ENCODE measurements at regions not wholly inside any gene's neighbourhood (a gene's known extent, or its start where the extent isn't known, plus 50 kb on each side); places are given as distances from the start of the nearest gene placed in this dataset.
"Not testable (repeated sequence)": the region's sequence is repeated elsewhere in the genome, so short reads cannot be mapped to it uniquely, and the experiment has no call there.

GRCh38 chrX:82742351-82742750, 765.7 kb upstream of the POU3F4 start:
- Mint-ChIP-seq H3K4me1 (ENCODE audit: unreplicated experiment) (no peaks in the 10 kb centered on the region), H3K9me3 (ENCODE audit: unreplicated experiment) (no peaks in the 10 kb centered on the region), H3K27ac (ENCODE audit: unreplicated experiment) (no peak overlapping the region), H3K27me3 (ENCODE audit: unreplicated experiment) (no peaks in the 10 kb centered on the region), H3K36me3 (ENCODE audit: low read depth, unreplicated experiment) (no peaks in the 10 kb centered on the region), H3K4me3 (ENCODE audit: unreplicated experiment) (no peak overlapping the region)
- no peak for TF ChIP-seq CTCF (IDR thresholded peaks at IDR 0.05; ENCODE audit: unreplicated experiment)
- DNase-seq (ENCODE audit: low spot score), result no peak

- not testable (repeated sequence) for DNase-seq (ENCODE audit: low spot score); H3K4me1 Mint-ChIP-seq (ENCODE audit: unreplicated experiment); H3K36me3 Mint-ChIP-seq (ENCODE audit: low read depth, unreplicated experiment); H3K27ac Mint-ChIP-seq (ENCODE audit: unreplicated experiment); H3K9me3 Mint-ChIP-seq (ENCODE audit: unreplicated experiment); H3K4me3 Mint-ChIP-seq (ENCODE audit: unreplicated experiment); H3K27me3 Mint-ChIP-seq (ENCODE audit: unreplicated experiment)
These were observed 762.4 kb upstream of the POU3F4 start for GRCh38 chrX:82745725-82746124.

- no peak for TF ChIP-seq CTCF (IDR thresholded peaks at IDR 0.05; ENCODE audit: unreplicated experiment)
- Mint-ChIP-seq H3K27me3 (ENCODE audit: unreplicated experiment) (no peaks in the 10 kb centered on the region), H3K4me3 (ENCODE audit: unreplicated experiment) (no peak overlapping the region), H3K9me3 (ENCODE audit: unreplicated experiment) (no peaks in the 10 kb centered on the region), H3K36me3 (ENCODE audit: low read depth, unreplicated experiment) (no peaks in the 10 kb centered on the region), H3K4me1 (ENCODE audit: unreplicated experiment) (no peaks in the 10 kb centered on the region), H3K27ac (ENCODE audit: unreplicated experiment) (no peak overlapping the region)
- DNase-seq (ENCODE audit: low spot score), result no peak
These were observed 759.1 kb upstream of the POU3F4 start for GRCh38 chrX:82748906-82749505.

- no peaks in the 10 kb centered on the region for H3K27me3 Mint-ChIP-seq (ENCODE audit: unreplicated experiment)
- H3K4me3 Mint-ChIP-seq (ENCODE audit: unreplicated experiment), result no peak overlapping the region
- H3K4me1 Mint-ChIP-seq (ENCODE audit: unreplicated experiment), result peaks cover 4% of the 10 kb centered on the region
- H3K9me3 Mint-ChIP-seq (ENCODE audit: unreplicated experiment), result no peaks in the 10 kb centered on the region
- no peak overlapping the region for H3K27ac Mint-ChIP-seq (ENCODE audit: unreplicated experiment)
- no peaks in the 10 kb centered on the region for H3K36me3 Mint-ChIP-seq (ENCODE audit: low read depth, unreplicated experiment)
- no peak for TF ChIP-seq CTCF (IDR thresholded peaks at IDR 0.05; ENCODE audit: unreplicated experiment)
- no peak for DNase-seq (ENCODE audit: low spot score)
These were observed 751.8 kb upstream of the POU3F4 start for GRCh38 chrX:82756272-82756671.

- Mint-ChIP-seq H3K4me3 (ENCODE audit: unreplicated experiment) (no peak overlapping the region), H3K27me3 (ENCODE audit: unreplicated experiment) (no peaks in the 10 kb centered on the region), H3K36me3 (ENCODE audit: low read depth, unreplicated experiment) (no peaks in the 10 kb centered on the region), H3K27ac (ENCODE audit: unreplicated experiment) (no peak overlapping the region), H3K4me1 (ENCODE audit: unreplicated experiment) (peaks cover 4% of the 10 kb centered on the region), H3K9me3 (ENCODE audit: unreplicated experiment) (no peaks in the 10 kb centered on the region)
- TF ChIP-seq CTCF (IDR thresholded peaks at IDR 0.05; ENCODE audit: unreplicated experiment), result no peak
- no peak for DNase-seq (ENCODE audit: low spot score)
These were observed 750.5 kb upstream of the POU3F4 start for GRCh38 chrX:82757614-82758013.
